HG03342 (cell line): ENCODE measurements at regions not wholly inside any gene's neighbourhood (a gene's known extent, or its start where the extent isn't known, plus 50 kb on each side); places are given as distances from the start of the nearest gene placed in this dataset.
"Not testable (repeated sequence)": the region's sequence is repeated elsewhere in the genome, so short reads cannot be mapped to it uniquely, and the experiment has no call there.

ENCODE experiments used
- ATAC-seq: cut with Tn5 transposase; IDR thresholded peaks from one replicate; pipeline ENCODE4 v1.9.1; 2021; ENCODE audit warnings: mild to moderate bottlenecking, moderate library complexity; ENCODE audit not compliant: unreplicated experiment

- no peak for ATAC-seq
These were observed 84.7 kb upstream of the GPR141 start for GRCh38 chr7:37598824-37599223.

- no peak for ATAC-seq
These were observed 82.2 kb upstream of the GPR141 start for GRCh38 chr7:37601321-37601720.

- ATAC-seq, result no peak
These were observed 79.5 kb upstream of the GPR141 start for GRCh38 chr7:37604078-37604477.

GRCh38 chr7:37617406-37617805, 66.2 kb upstream of the GPR141 start:
- not testable (repeated sequence) for ATAC-seq

- ATAC-seq, result no peak
These were observed 50.5 kb upstream of the GPR141 start for GRCh38 chr7:37633048-37633447.
